ENCODE measurements at regions not wholly inside any gene's neighbourhood (a gene's known extent, or its start where the extent isn't known, plus 50 kb on each side); places are given as distances from the start of the nearest gene placed in this dataset.

- DNase-seq: no peak
Observed at GRCh38 chr7:128168667-128169210, 72.3 kb upstream of the LEP start.

- DNase-seq: no peak
Observed at GRCh38 chr7:128170461-128170860, 70.6 kb upstream of the LEP start.

GRCh38 chr7:128171342-128171918, 69.6 kb upstream of the LEP start:
- DNase-seq: no peak

GRCh38 chr7:128172151-128172550, 68.9 kb upstream of the LEP start:
- peak; percentile 25 for DNase-seq

- DNase-seq: no peak
Observed at GRCh38 chr7:128172963-128173362, 68.1 kb upstream of the LEP start.

- no peak for DNase-seq
Observed at GRCh38 chr7:128174386-128174785, 66.7 kb upstream of the LEP start.

- DNase-seq: no peak
Observed at GRCh38 chr7:128176696-128177095, 64.4 kb upstream of the LEP start.

- DNase-seq: no peak
Observed at GRCh38 chr7:128177768-128178550, 63.1 kb upstream of the LEP start.

- DNase-seq: no peak
Observed at GRCh38 chr7:128178611-128179010, 62.5 kb upstream of the LEP start.

- DNase-seq: no peak
Observed at GRCh38 chr7:128188396-128189230, 52.5 kb upstream of the LEP start.

- DNase-seq: no peak
Observed at GRCh38 chr7:128189231-128189930, 51.7 kb upstream of the LEP start.

- no peak for DNase-seq
Observed at GRCh38 chr7:128190051-128190647, 50.9 kb upstream of the LEP start.

- DNase-seq: no peak
Observed at GRCh38 chr7:128191136-128191844, 49.8 kb upstream of the LEP start.
